ENCODE measurements at regions not wholly inside any gene's neighbourhood (a gene's known extent, or its start where the extent isn't known, plus 50 kb on each side); places are given as distances from the start of the nearest gene placed in this dataset.

DNA sequence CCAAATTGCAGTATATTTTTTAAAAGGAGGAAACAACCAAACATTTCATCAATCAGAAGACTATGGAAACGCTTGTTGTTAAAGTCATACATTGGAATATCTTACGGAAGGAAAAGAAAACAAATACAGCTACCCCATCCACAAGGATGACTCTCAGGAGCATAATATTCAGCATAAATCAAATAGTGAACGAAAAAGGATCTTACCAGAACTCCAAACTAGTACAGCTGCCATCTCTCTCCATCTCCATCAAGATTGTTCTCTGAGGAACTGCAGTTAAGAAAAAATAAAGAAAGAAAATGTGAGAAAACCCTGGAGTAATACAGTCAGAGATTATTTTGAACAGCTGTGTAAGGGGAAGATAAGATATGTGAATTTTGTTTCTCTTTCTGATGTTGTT is 299.8 kb upstream of the CNTN5 start:
- FAIRE-seq (no peak), DNase-seq (ENCODE audit: low read depth, low spot score) (no peak)
- ChIA-PET CTCF (interaction anchor here (1.0 kb wide), 1 partner anchor 14 kb away, joined by 3 read pairs; no protein-coding TSS in a partner anchor), POLR2A (no interaction called here)
- intact Hi-C loops (cut with micrococcal nuclease) (no loop called here), dilution Hi-C loops (cut with MboI; ENCODE audit: extremely low pct_ligation_motif_present, low sequenced_read_pairs) (no loop called here)
- no peak overlapping the region for H3K4me2 ChIP-seq (ENCODE audit: insufficient read depth, low read length)
- no peaks in the 10 kb centered on the region for H3K9me3 ChIP-seq (replicated peaks; ENCODE audit: control insufficient read depth, insufficient read depth, low read length)
- TF ChIP-seq MYC (IDR thresholded peaks at IDR 0.05; ENCODE audit: low read depth, low read length): no peak
- no peak for TF ChIP-seq POLR2A (IDR thresholded peaks at IDR 0.05; ENCODE audit: low read depth, low read length)
- no peak for TF ChIP-seq POLR2AphosphoS5 (IDR thresholded peaks at IDR 0.05; ENCODE audit: insufficient read depth, low read depth, low read length)
- no peak for TF ChIP-seq JUN (IDR thresholded peaks at IDR 0.05; ENCODE audit: borderline replicate concordance, insufficient read depth, insufficient read length, low read depth)
- TF ChIP-seq FOS (IDR thresholded peaks at IDR 0.05; ENCODE audit: borderline replicate concordance, insufficient read depth, low read length): no peak
- TF ChIP-seq, protein P1, sequence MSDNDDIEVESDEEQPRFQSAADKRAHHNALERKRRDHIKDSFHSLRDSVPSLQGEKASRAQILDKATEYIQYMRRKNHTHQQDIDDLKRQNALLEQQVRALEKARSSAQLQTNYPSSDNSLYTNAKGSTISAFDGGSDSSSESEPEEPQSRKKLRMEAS (IDR thresholded peaks at IDR 0.05; ENCODE audit: insufficient read depth, insufficient read length): no peak
- TF ChIP-seq GATA2 (IDR thresholded peaks at IDR 0.05; ENCODE audit: insufficient read depth, insufficient read length, low read depth, low read length): no peak
- TF ChIP-seq, protein P2, sequence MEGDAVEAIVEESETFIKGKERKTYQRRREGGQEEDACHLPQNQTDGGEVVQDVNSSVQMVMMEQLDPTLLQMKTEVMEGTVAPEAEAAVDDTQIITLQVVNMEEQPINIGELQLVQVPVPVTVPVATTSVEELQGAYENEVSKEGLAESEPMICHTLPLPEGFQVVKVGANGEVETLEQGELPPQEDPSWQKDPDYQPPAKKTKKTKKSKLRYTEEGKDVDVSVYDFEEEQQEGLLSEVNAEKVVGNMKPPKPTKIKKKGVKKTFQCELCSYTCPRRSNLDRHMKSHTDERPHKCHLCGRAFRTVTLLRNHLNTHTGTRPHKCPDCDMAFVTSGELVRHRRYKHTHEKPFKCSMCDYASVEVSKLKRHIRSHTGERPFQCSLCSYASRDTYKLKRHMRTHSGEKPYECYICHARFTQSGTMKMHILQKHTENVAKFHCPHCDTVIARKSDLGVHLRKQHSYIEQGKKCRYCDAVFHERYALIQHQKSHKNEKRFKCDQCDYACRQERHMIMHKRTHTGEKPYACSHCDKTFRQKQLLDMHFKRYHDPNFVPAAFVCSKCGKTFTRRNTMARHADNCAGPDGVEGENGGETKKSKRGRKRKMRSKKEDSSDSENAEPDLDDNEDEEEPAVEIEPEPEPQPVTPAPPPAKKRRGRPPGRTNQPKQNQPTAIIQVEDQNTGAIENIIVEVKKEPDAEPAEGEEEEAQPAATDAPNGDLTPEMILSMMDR (IDR thresholded peaks at IDR 0.05; ENCODE audit: extremely low read depth in 1 of 2, insufficient read depth in 1 of 2, low read depth in 1 of 2, low read length in 2 of 2): no peak
- TF ChIP-seq EZH2 (IDR thresholded peaks at IDR 0.05; ENCODE audit: borderline replicate concordance, low read depth, low read length, severe bottlenecking): no peak
- H3K9ac ChIP-seq (replicated peaks; ENCODE audit: extremely low read depth, insufficient read depth, low read length): no peak overlapping the region
- no TSS peak for BruUV-seq (replicated peaks)
- no peaks in the 10 kb centered on the region for H4K20me1 ChIP-seq (replicated peaks; ENCODE audit: control insufficient read depth, extremely low read depth, insufficient read depth, low read length)
- H3K9me1 ChIP-seq (replicated peaks; ENCODE audit: control insufficient read depth, extremely low read depth, insufficient read depth, low read length): no peaks in the 10 kb centered on the region
- no peaks in the 10 kb centered on the region for H3K27me3 ChIP-seq (ENCODE audit: control insufficient read depth in 2 of 2, insufficient read depth in 2 of 2, low read length in 2 of 2)
- H3K27ac ChIP-seq (ENCODE audit: insufficient read depth, low read depth, low read length): no peak overlapping the region
- H2AFZ ChIP-seq (ENCODE audit: low read depth, low read length): no peak overlapping the region
- no peaks in the 10 kb centered on the region for H3K36me3 ChIP-seq (ENCODE audit: control insufficient read depth in 2 of 2, extremely low read depth in 1 of 2, insufficient read depth in 2 of 2, low read length in 2 of 2)
- H3K4me3 ChIP-seq (replicated peaks in 1 of 3; ENCODE audit: insufficient read depth in 1 of 3, low read depth in 1 of 3, low read length in 3 of 3): no peak overlapping the region
- H3K79me2 ChIP-seq (ENCODE audit: control insufficient read depth, insufficient read depth, low read length): no peaks in the 10 kb centered on the region
- H3K4me1 ChIP-seq (ENCODE audit: control insufficient read depth, extremely low read depth, insufficient read depth, low read length): no peaks in the 10 kb centered on the region

All from endothelial cell of umbilical vein (primary cell).